ENCODE measurements at regions not wholly inside any gene's neighbourhood (a gene's known extent, or its start where the extent isn't known, plus 50 kb on each side); places are given as distances from the start of the nearest gene placed in this dataset.

GRCh38 chr10:25694206-25694933 lies 239.7 kb upstream of the MYO3A start:
- H3F3A ChIP-seq (ENCODE audit: low read depth), result no peaks in the 10 kb centered on the region
- no peaks in the 10 kb centered on the region for H4K20me1 ChIP-seq (ENCODE audit: low read depth)
- Mint-ChIP-seq H3K4me1 (no peaks in the 10 kb centered on the region), H3K4me3 (no peak overlapping the region), H3K36me3 (no peaks in the 10 kb centered on the region), H3K27me3 (ENCODE audit: insufficient read depth, low read depth) (peaks cover 2% of the 10 kb centered on the region), H3K9me3 (no peaks in the 10 kb centered on the region), H3K27ac (no peak overlapping the region)
- H3K27ac ChIP-seq, result no peak overlapping the region
- H3K36me3 ChIP-seq, result no peaks in the 10 kb centered on the region
- no peaks in the 10 kb centered on the region for H3K79me2 ChIP-seq (ENCODE audit: low read depth)
- H3K27me3 ChIP-seq, result no peaks in the 10 kb centered on the region
- H3K4me2 ChIP-seq, result no peak overlapping the region
- TF ChIP-seq EZH2phosphoT487 (IDR thresholded peaks at IDR 0.05) (no peak), CTCF (IDR thresholded peaks at IDR 0.05) (no peak), EZH2 (IDR thresholded peaks at IDR 0.05) (no peak)
- H3K4me1 ChIP-seq, result peaks cover 5% of the 10 kb centered on the region
- DNase-seq (ENCODE audit: low spot score), result no peak
- H3K9me3 ChIP-seq (ENCODE audit: low read depth), result no peaks in the 10 kb centered on the region
- H2AFZ ChIP-seq (replicated peaks), result no peak overlapping the region
- no peak overlapping the region for H3K4me3 ChIP-seq
- H3K9ac ChIP-seq, result no peak overlapping the region

GRCh38 chr10:25694971-25695370 lies 239.1 kb upstream of the MYO3A start:
- Histone ChIP-seq H3K4me3 (no peak overlapping the region), H3K4me1 (peaks cover 5% of the 10 kb centered on the region), H3K79me2 (ENCODE audit: low read depth) (no peaks in the 10 kb centered on the region), H4K20me1 (ENCODE audit: low read depth) (no peaks in the 10 kb centered on the region), H3F3A (ENCODE audit: low read depth) (no peaks in the 10 kb centered on the region), H3K9ac (no peak overlapping the region), H3K27ac (no peak overlapping the region), H3K27me3 (no peaks in the 10 kb centered on the region), H3K36me3 (no peaks in the 10 kb centered on the region), H3K4me2 (no peak overlapping the region), H3K9me3 (ENCODE audit: low read depth) (no peaks in the 10 kb centered on the region), H2AFZ (replicated peaks) (no peak overlapping the region)
- no peak overlapping the region for H3K4me3 Mint-ChIP-seq
- H3K27ac Mint-ChIP-seq, result no peak overlapping the region
- DNase-seq (ENCODE audit: low spot score), result no peak
- H3K4me1 Mint-ChIP-seq, result no peaks in the 10 kb centered on the region
- H3K36me3 Mint-ChIP-seq, result no peaks in the 10 kb centered on the region
- peaks cover 2% of the 10 kb centered on the region for H3K27me3 Mint-ChIP-seq (ENCODE audit: insufficient read depth, low read depth)
- TF ChIP-seq CTCF (IDR thresholded peaks at IDR 0.05) (no peak), EZH2 (IDR thresholded peaks at IDR 0.05) (no peak), EZH2phosphoT487 (IDR thresholded peaks at IDR 0.05) (no peak)
- no peaks in the 10 kb centered on the region for H3K9me3 Mint-ChIP-seq

GRCh38 chr10:25695586-25695985 lies 238.4 kb upstream of the MYO3A start:
- Mint-ChIP-seq H3K27me3 (ENCODE audit: insufficient read depth, low read depth) (peaks cover 2% of the 10 kb centered on the region), H3K9me3 (no peaks in the 10 kb centered on the region), H3K4me3 (no peak overlapping the region), H3K4me1 (no peaks in the 10 kb centered on the region), H3K27ac (no peak overlapping the region), H3K36me3 (no peaks in the 10 kb centered on the region)
- H3K27me3 ChIP-seq, result no peaks in the 10 kb centered on the region
- H2AFZ ChIP-seq (replicated peaks), result no peak overlapping the region
- no peak overlapping the region for H3K4me3 ChIP-seq
- no peak overlapping the region for H3K9ac ChIP-seq
- no peaks in the 10 kb centered on the region for H3F3A ChIP-seq (ENCODE audit: low read depth)
- DNase-seq (ENCODE audit: low spot score), result no peak
- no peaks in the 10 kb centered on the region for H4K20me1 ChIP-seq (ENCODE audit: low read depth)
- H3K4me1 ChIP-seq, result peaks cover 5% of the 10 kb centered on the region
- H3K27ac ChIP-seq, result no peak overlapping the region
- H3K9me3 ChIP-seq (ENCODE audit: low read depth), result no peaks in the 10 kb centered on the region
- no peak for TF ChIP-seq EZH2phosphoT487 (IDR thresholded peaks at IDR 0.05)
- no peak for TF ChIP-seq CTCF (IDR thresholded peaks at IDR 0.05)
- TF ChIP-seq EZH2 (IDR thresholded peaks at IDR 0.05), result no peak
- H3K79me2 ChIP-seq (ENCODE audit: low read depth), result no peaks in the 10 kb centered on the region
- H3K4me2 ChIP-seq, result no peak overlapping the region
- H3K36me3 ChIP-seq, result no peaks in the 10 kb centered on the region

All from neural progenitor cell (in vitro differentiated cells).